Activated naive CD4-positive, alpha-beta T cell treated with anti-CD3 and anti-CD28 coated beads for 36 hours (primary cell): ENCODE measurements at regions not wholly inside any gene's neighbourhood (a gene's known extent, or its start where the extent isn't known, plus 50 kb on each side); places are given as distances from the start of the nearest gene placed in this dataset.

Source experiments
- CTCF ChIA-PET: fragments of 350-600 bp; sonication (Branson Sonifier 250); formaldehyde crosslinking; loops from one replicate; lab custom pipeline; 2021; ENCODE audit warnings: antibody characterized with exemption; lab: Charles Lee
- DNase-seq: peaks from one replicate; pipeline ENCODE4 v3.0.0-alpha.2; 2020
- H3K27ac Mint-ChIP-seq: one replicate; pipeline ENCODE4 v1.8.0; 2021; ENCODE audit warnings: mild to moderate bottlenecking, mixed read lengths
- H3K27me3 Mint-ChIP-seq: one replicate; pipeline ENCODE4 v1.8.0; 2021; ENCODE audit warnings: low read depth, mixed read lengths
- H3K36me3 Mint-ChIP-seq: one replicate; pipeline ENCODE4 v1.8.0; 2021; ENCODE audit warnings: low read depth, mixed read lengths
- H3K4me1 Mint-ChIP-seq: one replicate; pipeline ENCODE4 v1.8.0; 2021; ENCODE audit warnings: low read depth, mixed read lengths
- H3K4me3 Mint-ChIP-seq: one replicate; pipeline ENCODE4 v1.8.0; 2021; ENCODE audit warnings: mild to moderate bottlenecking, moderate library complexity, mixed read lengths
- H3K9me3 Mint-ChIP-seq: one replicate; pipeline ENCODE4 v1.8.0; 2021; ENCODE audit warnings: mixed read lengths
- intact Hi-C: fragments of 100-400 bp; cut with micrococcal nuclease; formaldehyde crosslinking; loops from one replicate; pipeline ENCODE4 v1.15.1; 2023

DNA sequence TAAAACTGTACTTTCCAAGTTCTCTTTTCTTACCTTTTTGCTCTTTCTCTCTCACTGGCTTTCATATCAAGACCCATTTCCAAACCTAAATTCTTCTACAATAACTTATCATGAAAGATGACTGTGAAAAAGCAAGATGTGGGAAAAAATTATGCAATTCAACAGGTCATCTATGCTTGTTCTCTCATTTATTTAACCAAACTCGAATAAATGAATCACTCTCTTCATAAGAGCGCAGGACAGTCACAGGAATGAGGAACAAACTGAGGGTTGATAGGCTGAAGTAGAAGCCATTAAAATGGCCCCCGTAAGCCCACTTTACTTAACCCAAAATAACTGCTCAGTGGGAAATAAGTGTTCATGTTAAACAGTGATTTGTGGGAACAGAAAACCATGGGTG, 1289.7 kb upstream of the SORCS1 start:
- Mint-ChIP-seq H3K4me1 (no peaks in the 10 kb centered on the region), H3K9me3 (peaks cover 3% of the 10 kb centered on the region), H3K27me3 (no peaks in the 10 kb centered on the region), H3K27ac (no peak overlapping the region), H3K36me3 (no peaks in the 10 kb centered on the region), H3K4me3 (no peak overlapping the region)
- no peak for DNase-seq
- CTCF ChIA-PET: no interaction called here
- intact Hi-C loops: no loop called here

DNA sequence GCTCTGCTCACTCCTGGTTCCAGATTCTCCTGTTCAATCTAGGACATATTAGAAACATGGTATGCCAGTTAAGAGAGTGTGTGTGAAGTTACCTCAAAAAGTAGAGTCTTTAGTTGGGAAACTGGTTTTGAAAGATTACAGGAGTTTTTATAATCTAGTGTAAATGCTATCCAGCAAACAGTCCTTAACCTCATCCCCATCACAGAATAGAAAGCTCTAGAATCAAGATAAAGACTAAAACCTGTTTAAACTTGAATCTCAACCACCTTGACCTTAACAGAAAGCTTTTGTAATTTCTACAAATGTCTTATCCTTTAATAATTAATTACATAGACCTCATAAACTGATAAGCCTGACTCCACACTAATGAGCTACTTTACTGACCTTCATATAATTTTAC, 1288.7 kb upstream of the SORCS1 start:
- H3K4me3 Mint-ChIP-seq: no peak overlapping the region
- no peaks in the 10 kb centered on the region for H3K36me3 Mint-ChIP-seq
- intact Hi-C loops: no loop called here
- no peak for DNase-seq
- CTCF ChIA-PET: no interaction called here
- peaks cover 3% of the 10 kb centered on the region for H3K9me3 Mint-ChIP-seq
- no peak overlapping the region for H3K27ac Mint-ChIP-seq
- H3K27me3 Mint-ChIP-seq: no peaks in the 10 kb centered on the region
- no peaks in the 10 kb centered on the region for H3K4me1 Mint-ChIP-seq

DNA sequence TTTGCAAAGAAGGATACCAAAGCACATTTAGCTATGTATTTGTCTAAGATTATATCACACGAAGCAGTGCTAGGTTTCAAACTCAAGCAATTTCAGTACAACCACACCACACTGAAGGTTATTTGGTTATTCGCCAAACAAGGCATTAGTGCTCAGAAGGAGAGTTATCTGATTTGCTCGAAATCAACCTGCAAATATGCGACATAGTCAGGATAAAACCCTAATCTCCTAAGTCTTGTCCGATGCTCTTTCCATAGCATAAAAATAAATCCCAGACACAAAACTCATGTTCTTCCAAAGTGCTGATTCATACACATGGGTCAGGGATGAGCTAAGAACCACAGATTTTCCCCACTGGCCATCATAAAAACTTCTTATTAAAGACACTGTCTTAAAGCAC, 1288.0 kb upstream of the SORCS1 start:
- no peaks in the 10 kb centered on the region for H3K36me3 Mint-ChIP-seq
- H3K27me3 Mint-ChIP-seq: no peaks in the 10 kb centered on the region
- DNase-seq: no peak
- H3K9me3 Mint-ChIP-seq: peaks cover 3% of the 10 kb centered on the region
- CTCF ChIA-PET: no interaction called here
- intact Hi-C loops: no loop called here
- no peaks in the 10 kb centered on the region for H3K4me1 Mint-ChIP-seq
- H3K27ac Mint-ChIP-seq: no peak overlapping the region
- no peak overlapping the region for H3K4me3 Mint-ChIP-seq

DNA sequence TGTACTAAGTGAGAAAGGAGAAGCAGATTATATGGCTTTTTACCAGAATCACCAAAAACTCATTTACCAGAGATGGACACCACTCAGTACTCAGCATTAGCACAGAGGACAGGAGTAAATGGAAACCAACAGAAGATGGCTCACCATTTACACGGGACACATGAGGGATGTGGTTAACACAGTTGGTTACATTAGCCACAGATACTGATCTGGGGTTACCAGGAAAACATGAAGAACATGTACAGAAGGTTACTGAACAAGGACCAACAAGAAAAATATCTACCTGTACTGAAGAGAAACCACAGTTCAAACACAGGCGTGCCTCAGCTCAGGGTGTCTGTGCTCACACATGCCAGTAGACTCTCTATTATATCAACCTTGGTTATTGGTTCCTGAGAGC, 1285.8 kb upstream of the SORCS1 start:
- Mint-ChIP-seq H3K36me3 (no peaks in the 10 kb centered on the region), H3K9me3 (peaks cover 4% of the 10 kb centered on the region), H3K4me1 (no peaks in the 10 kb centered on the region), H3K4me3 (no peak overlapping the region), H3K27ac (no peak overlapping the region), H3K27me3 (no peaks in the 10 kb centered on the region)
- CTCF ChIA-PET: no interaction called here
- no peak for DNase-seq
- intact Hi-C loops: no loop called here

DNA sequence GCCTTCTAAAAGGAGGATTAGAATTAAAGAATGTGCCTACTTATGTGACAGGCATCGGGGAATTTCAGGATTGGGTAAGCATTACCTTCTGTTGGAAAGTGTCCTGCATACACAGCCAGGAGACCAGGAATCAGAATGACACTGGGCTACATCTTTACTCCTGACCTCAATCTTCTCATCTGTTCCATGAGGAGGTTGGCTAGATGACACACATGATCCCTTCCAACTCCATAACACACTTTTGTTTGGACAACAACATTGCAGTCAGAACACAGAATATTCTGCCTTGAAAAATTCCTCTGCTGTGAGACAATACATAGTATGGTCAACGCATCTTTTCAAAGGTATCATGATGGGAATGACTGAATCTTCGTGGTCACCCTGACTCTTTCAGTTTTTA, 1281.2 kb upstream of the SORCS1 start:
- CTCF ChIA-PET: no interaction called here
- Mint-ChIP-seq H3K4me3 (no peak overlapping the region), H3K27ac (no peak overlapping the region), H3K27me3 (no peaks in the 10 kb centered on the region), H3K9me3 (peaks cover 5% of the 10 kb centered on the region), H3K36me3 (no peaks in the 10 kb centered on the region), H3K4me1 (no peaks in the 10 kb centered on the region)
- intact Hi-C loops: no loop called here
- DNase-seq: no peak

DNA sequence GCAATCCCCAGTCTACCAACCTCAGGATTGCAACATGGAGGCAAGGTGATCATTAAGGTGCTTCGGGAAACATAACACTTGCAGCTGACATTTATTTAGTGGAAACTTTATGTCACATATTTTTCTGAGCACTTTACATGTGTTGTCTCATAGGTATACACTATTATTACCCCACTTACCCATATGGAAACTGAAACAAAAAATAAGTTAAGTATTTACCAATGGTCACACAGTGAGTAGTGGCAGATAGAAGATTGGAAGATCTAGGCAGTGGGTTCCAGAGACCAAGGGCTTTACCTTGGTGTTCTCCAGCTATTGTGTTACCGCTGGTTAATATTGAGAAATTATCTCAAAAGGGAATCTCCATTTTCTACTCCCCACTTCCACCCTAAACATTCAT, 1279.1 kb upstream of the SORCS1 start:
- intact Hi-C loops: no loop called here

DNA sequence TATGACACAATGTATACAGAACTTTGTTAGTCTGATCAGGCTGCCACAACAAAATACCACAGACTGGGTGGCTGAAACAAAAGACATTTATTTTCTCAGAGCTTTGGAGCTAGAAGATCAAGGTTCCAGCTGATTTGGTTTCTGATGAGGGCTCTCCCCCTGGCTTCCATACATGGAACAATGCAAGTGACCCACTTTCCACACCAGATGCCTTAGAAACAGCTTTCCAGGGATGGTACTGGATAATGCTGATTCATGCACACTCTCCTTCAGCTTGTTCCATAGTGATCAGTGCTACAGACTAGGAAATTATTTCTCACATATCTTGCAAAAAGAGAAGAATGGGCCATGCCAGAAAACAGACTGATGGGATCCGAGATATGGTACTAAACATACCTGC, 1274.9 kb upstream of the SORCS1 start:
- H3K9me3 Mint-ChIP-seq: peaks cover 10% of the 10 kb centered on the region
- no peak overlapping the region for H3K27ac Mint-ChIP-seq
- CTCF ChIA-PET: no interaction called here
- DNase-seq: no peak
- intact Hi-C loops: no loop called here
- H3K4me3 Mint-ChIP-seq: no peak overlapping the region
- H3K27me3 Mint-ChIP-seq: no peaks in the 10 kb centered on the region
- no peaks in the 10 kb centered on the region for H3K36me3 Mint-ChIP-seq
- no peaks in the 10 kb centered on the region for H3K4me1 Mint-ChIP-seq

More for the DNA sequence above, 1279.1 kb upstream of the SORCS1 start:
- H3K36me3 Mint-ChIP-seq: no peaks in the 10 kb centered on the region
- no peak for DNase-seq
- no peaks in the 10 kb centered on the region for H3K27me3 Mint-ChIP-seq
- no peaks in the 10 kb centered on the region for H3K4me1 Mint-ChIP-seq
- no peak overlapping the region for H3K4me3 Mint-ChIP-seq
- no peak overlapping the region for H3K27ac Mint-ChIP-seq
- CTCF ChIA-PET: no interaction called here
- H3K9me3 Mint-ChIP-seq: peaks cover 5% of the 10 kb centered on the region

DNA sequence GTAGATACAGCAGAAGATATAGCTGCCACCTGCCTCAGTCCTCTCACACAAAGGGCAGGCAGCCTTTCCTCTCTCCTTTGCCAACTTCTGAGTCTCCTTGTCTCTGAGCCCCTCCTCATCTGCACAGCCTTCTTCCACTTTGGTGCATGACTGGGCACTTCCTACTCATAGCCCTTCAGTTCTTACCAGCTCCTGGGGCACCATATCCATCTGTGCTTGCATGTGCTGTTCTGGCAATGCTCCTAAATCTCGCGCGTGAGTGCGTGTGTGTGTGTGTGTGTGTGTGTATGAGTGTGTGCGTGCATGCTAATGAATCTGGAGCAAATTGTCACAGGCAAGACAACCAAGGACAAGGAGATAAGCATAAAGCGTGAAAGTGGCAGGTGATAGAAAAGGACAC, 1271.6 kb upstream of the SORCS1 start:
- CTCF ChIA-PET: no interaction called here
- no peak for DNase-seq
- no peak overlapping the region for H3K27ac Mint-ChIP-seq

DNA sequence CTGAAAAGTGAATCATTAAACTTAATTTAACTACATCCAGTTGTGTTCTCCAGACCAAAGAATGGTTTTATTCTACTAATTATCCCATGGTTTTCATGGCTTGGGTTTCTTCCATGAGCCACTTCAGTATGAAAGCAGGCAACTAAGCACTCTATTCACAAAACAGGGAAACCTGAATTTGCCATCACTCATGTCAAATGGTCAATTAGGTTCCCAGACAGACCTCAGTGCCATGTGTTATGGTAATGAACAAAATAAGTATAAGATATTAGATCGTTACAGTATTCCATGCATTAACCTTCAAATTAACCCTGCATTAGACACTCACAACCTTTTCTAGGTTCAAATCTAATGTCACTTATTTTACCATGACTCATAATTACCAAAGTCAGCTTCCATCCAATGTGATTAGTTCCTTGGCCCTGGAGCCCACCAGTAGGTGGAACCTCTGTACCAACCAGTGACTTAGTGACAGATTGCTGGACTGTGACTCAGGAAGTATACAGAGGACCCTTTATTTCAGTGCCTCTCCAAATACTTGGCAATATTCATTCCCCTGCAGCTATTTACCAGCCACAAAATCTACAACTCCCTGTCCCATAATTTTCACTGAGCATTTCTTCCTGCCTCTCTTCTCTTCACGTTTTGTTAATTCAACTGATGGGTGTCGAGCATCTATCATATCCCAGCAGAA, 1270.2 kb upstream of the SORCS1 start:
- Mint-ChIP-seq H3K27me3 (no peaks in the 10 kb centered on the region), H3K4me1 (no peaks in the 10 kb centered on the region), H3K4me3 (no peak overlapping the region), H3K27ac (no peak overlapping the region), H3K36me3 (no peaks in the 10 kb centered on the region), H3K9me3 (peaks cover 10% of the 10 kb centered on the region)
- CTCF ChIA-PET: no interaction called here
- intact Hi-C loops: no loop called here
- DNase-seq: no peak

More for the DNA sequence above, 1271.6 kb upstream of the SORCS1 start:
- Mint-ChIP-seq H3K27me3 (no peaks in the 10 kb centered on the region), H3K4me1 (no peaks in the 10 kb centered on the region), H3K36me3 (no peaks in the 10 kb centered on the region), H3K9me3 (peaks cover 11% of the 10 kb centered on the region), H3K4me3 (no peak overlapping the region)
- intact Hi-C loops: no loop called here

DNA sequence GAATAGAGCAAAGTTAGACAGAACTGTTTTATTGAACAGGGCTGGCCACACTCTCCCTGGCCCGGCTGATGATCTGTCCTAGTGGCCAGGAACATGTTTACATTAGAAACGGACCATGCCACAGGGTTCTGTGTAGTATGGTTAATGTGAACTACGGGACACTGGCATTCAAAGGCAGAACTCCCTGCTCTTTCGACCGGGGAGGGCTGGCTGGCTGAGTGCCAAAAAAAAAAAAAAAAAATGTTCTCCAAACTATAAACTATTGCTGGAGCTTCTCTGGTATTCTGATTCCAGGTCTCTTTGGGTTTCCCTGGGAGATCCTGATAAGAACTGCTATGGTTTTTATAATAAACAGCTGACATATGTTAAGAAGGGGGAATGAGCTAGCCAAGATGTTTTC, 1262.6 kb upstream of the SORCS1 start:
- CTCF ChIA-PET: no interaction called here
- DNase-seq: no peak
- Mint-ChIP-seq H3K4me1 (no peaks in the 10 kb centered on the region), H3K27me3 (no peaks in the 10 kb centered on the region), H3K36me3 (no peaks in the 10 kb centered on the region), H3K27ac (no peak overlapping the region), H3K9me3 (no peaks in the 10 kb centered on the region), H3K4me3 (no peak overlapping the region)
- intact Hi-C loops: no loop called here

DNA sequence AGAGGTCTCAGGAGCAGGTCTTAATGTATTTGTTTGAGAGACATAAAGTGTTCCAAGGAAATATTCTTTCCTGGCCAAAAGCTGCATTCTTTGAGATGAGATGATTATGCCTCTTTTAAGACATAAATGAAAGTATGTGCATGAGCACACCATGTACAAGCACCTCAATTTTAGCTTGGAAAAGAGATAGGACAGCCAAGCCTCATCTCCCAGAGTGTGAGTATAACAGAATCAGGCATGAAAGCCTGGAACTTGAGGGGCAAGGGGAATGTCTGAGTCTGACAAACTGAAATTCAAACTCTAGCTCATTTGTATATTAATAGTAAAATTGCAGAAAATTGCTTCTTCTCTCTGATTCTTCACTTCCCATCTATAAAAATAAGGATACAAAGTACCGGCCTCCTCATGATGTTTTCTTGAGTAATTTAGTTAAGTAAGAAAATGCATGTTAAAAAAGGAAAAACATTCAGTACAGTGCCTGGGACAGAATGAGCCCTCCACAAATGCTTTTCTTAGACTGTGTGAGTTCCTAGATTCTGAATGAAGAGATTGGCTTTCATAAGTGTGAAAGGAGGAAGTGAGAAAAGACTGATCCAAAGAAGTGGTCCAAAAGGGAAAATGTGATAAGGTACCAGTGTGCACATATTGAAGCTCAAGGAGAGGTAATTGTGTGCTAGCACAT, 1260.9 kb upstream of the SORCS1 start:
- H3K36me3 Mint-ChIP-seq: no peaks in the 10 kb centered on the region
- DNase-seq: no peak
- H3K27me3 Mint-ChIP-seq: no peaks in the 10 kb centered on the region
- intact Hi-C loops: no loop called here
- no peaks in the 10 kb centered on the region for H3K4me1 Mint-ChIP-seq
- H3K9me3 Mint-ChIP-seq: peaks cover 2% of the 10 kb centered on the region
- H3K27ac Mint-ChIP-seq: no peak overlapping the region
- CTCF ChIA-PET: interaction anchor here (0.6 kb wide), 1 partner anchor 235 kb away, joined by 3 read pairs; no protein-coding TSS in a partner anchor
- H3K4me3 Mint-ChIP-seq: no peak overlapping the region

DNA sequence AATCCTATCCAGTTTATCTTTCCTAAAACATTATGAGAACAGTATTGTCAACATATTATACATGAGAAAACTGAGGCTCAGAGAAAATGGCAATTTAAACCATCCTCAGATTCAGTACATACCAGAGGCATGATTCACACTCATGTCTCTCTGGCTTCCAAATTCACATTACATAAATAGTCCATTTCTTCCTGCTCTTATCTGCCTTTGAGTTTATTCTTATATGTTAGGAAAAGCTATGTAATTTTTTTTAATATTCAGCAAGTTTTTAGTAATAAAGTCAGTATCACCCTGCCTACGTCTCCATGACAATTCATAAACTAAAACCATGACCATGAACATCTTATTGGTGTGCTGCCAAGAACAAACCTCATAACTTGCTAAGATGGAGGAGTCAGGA, 1260.2 kb upstream of the SORCS1 start:
- CTCF ChIA-PET: no interaction called here
- Mint-ChIP-seq H3K4me3 (no peak overlapping the region), H3K36me3 (no peaks in the 10 kb centered on the region), H3K9me3 (peaks cover 2% of the 10 kb centered on the region), H3K4me1 (no peaks in the 10 kb centered on the region), H3K27me3 (no peaks in the 10 kb centered on the region), H3K27ac (no peak overlapping the region)
- intact Hi-C loops: no loop called here
- no peak for DNase-seq

DNA sequence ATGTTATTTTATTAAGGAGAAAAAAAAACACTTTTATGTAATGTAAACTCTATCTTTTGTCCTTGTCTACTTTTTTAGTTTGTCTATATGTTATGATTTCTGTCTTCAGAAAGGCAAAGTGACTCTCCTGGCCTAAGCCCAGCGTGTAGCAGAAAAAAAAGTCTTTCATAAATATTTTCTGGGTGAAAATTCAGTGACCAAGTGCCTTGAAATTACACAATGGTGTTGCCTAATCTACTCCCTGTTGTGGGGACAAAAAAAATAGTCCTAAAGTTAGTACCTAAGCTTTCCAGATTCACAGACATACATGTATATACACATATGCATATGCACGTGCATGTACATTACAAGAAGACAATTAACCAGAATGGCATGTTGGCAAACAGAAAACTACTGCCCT, 1257.8 kb upstream of the SORCS1 start:
- no peaks in the 10 kb centered on the region for H3K27me3 Mint-ChIP-seq
- H3K36me3 Mint-ChIP-seq: no peaks in the 10 kb centered on the region
- no peak overlapping the region for H3K27ac Mint-ChIP-seq
- peaks cover 2% of the 10 kb centered on the region for H3K9me3 Mint-ChIP-seq
- no peak for DNase-seq
- CTCF ChIA-PET: no interaction called here
- H3K4me1 Mint-ChIP-seq: no peaks in the 10 kb centered on the region
- H3K4me3 Mint-ChIP-seq: no peak overlapping the region
- intact Hi-C loops: no loop called here
